Inferior parietal cortex (tissue), 1 donor: ENCODE measurements at regions not wholly inside any gene's neighbourhood (a gene's known extent, or its start where the extent isn't known, plus 50 kb on each side); places are given as distances from the start of the nearest gene placed in this dataset.

Experiments used
- DNase-seq: peaks from one replicate; pipeline ENCODE4 v3.0.0-alpha.2; 2016; ENCODE audit errors: extremely low spot score

GRCh38 chr2:228654707-228655106 lies 473.2 kb upstream of the SPHKAP start:
- no peak for DNase-seq

- DNase-seq = no peak
These were observed 472.4 kb upstream of the SPHKAP start for GRCh38 chr2:228653884-228654283.

- no peak for DNase-seq
These were observed 470.9 kb upstream of the SPHKAP start for GRCh38 chr2:228652366-228652765.

- no peak for DNase-seq
These were observed 468.4 kb upstream of the SPHKAP start for GRCh38 chr2:228649876-228650275.

GRCh38 chr2:228649447-228649846 lies 468.0 kb upstream of the SPHKAP start:
- no peak for DNase-seq

- DNase-seq = no peak
These were observed 467.1 kb upstream of the SPHKAP start for GRCh38 chr2:228648541-228648940.

GRCh38 chr2:228646061-228646460 lies 464.6 kb upstream of the SPHKAP start:
- DNase-seq = no peak

GRCh38 chr2:228644199-228644598 lies 462.7 kb upstream of the SPHKAP start:
- no peak for DNase-seq

GRCh38 chr2:228642861-228643260 lies 461.4 kb upstream of the SPHKAP start:
- no peak for DNase-seq

- DNase-seq = no peak
These were observed 449.3 kb upstream of the SPHKAP start for GRCh38 chr2:228630786-228631185.

GRCh38 chr2:228629251-228629650 lies 447.8 kb upstream of the SPHKAP start:
- DNase-seq = no peak

GRCh38 chr2:228628682-228629081 lies 447.2 kb upstream of the SPHKAP start:
- no peak for DNase-seq

- DNase-seq = no peak
These were observed 446.0 kb upstream of the SPHKAP start for GRCh38 chr2:228627510-228627909.

GRCh38 chr2:228625481-228625880 lies 444.0 kb upstream of the SPHKAP start:
- no peak for DNase-seq

GRCh38 chr2:228624733-228625132 lies 443.2 kb upstream of the SPHKAP start:
- no peak for DNase-seq

- no peak for DNase-seq
These were observed 434.0 kb upstream of the SPHKAP start for GRCh38 chr2:228615496-228615895.

GRCh38 chr2:228614741-228615140 lies 433.3 kb upstream of the SPHKAP start:
- no peak for DNase-seq

- no peak for DNase-seq
These were observed 431.8 kb upstream of the SPHKAP start for GRCh38 chr2:228613133-228613850.

- no peak for DNase-seq
These were observed 429.7 kb upstream of the SPHKAP start for GRCh38 chr2:228611171-228611570.

- DNase-seq = no peak
These were observed 420.8 kb upstream of the SPHKAP start for GRCh38 chr2:228602288-228602687.

GRCh38 chr2:228600265-228600664 lies 418.8 kb upstream of the SPHKAP start:
- DNase-seq = no peak

GRCh38 chr2:228599781-228600180 lies 418.3 kb upstream of the SPHKAP start:
- DNase-seq = no peak

- no peak for DNase-seq
These were observed 417.8 kb upstream of the SPHKAP start for GRCh38 chr2:228599297-228599696.

GRCh38 chr2:228597032-228597431 lies 415.5 kb upstream of the SPHKAP start:
- no peak for DNase-seq
